Bone marrow (tissue), 2 donors: ENCODE measurements at regions not wholly inside any gene's neighbourhood (a gene's known extent, or its start where the extent isn't known, plus 50 kb on each side); places are given as distances from the start of the nearest gene placed in this dataset.

Experiments used
- DNase-seq, 2 donors: peaks; one replicate each; lab custom pipeline; 2025; lab: John Stamatoyannopoulos, UW

DNA sequence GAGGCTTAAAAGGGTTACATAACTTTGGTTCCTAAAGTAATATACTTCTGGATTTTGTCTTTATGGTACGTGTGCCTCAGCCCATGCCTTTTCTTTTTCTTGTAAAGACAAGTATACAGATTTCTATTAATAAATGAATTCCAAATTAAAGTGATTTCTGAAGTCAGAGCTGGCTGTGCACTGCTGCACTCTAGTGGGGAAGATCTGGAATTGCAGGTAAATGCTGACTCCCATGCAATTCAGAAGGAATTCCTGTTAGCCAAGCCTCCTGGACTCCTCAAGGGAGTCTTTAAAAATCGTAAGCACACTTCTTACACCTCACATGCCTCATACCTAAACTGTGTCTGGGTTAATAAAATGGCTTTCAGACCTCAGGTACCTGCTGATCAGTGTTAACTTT, 118.4 kb upstream of the SLC7A1 start:
- DNase-seq, result peak in 1 of 2 donors; percentile 8

DNA sequence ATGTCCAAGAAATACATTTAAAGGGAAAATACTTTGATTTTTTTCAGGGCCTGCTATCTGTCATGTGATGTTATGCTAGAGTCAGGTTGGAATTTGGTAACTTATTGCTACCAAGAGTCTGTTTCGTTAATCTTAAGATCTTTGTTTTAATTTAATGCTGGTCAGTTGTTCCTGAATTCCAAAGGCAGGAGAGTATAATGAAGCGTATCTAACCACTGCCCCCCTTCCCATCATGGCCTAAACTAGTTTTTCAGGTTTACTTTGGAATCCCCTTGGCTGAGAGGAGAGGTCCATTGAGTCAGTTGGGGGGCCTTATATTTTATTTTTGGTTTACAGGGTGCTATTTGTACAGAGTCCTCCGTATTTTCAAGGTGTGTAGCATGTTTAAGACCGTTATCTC, 116.3 kb upstream of the SLC7A1 start:
- no peak for DNase-seq

DNA sequence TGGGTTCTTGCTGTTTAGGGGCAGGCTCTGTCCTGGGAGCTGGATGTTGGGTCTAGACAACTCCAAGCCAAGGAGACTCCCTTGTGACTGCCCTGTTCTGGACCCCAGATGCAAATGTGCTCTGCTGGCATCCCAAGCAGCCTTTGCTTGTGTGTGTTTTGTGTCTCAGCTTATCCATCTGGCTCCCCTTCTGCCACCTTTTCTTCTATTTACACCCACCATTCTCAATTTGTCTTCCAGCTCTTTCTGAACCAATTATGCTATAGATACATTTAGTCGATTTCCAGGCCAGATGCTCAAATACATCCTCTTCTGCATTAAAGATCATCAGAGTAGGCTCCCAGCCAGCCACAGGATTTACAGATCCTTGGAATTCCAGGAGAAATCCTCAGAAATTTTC, 115.0 kb upstream of the SLC7A1 start:
- DNase-seq, result no peak

DNA sequence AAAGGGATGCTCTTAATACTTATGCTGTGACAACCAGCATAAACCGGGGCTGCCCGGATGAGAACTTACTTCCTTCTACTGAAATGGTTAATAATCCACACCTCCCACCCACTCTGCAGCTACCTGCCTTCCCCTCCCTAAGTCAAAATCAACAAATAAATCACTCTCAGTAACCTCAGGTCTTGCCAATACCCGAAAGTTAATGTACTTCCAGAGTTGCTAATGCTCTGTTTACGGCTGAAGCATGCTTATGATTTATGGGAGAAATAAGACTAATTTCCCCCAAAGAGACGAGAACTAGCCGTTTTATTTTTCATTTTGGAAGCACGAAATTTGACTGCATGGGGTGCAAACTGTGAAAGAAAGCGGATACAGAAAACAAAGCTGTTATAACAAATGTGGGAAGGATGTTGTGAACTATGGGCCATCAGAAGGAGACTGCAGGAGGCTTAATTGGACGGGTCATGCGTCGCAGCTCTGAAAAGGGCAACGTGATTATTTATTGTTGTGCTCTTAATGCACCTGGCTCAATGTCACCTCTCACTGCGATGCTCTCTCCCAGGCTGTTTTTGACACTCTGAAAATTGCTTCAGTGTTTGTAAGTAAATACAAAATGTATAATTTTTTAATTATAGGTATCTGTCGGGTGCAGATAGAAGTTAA, 114.0 kb upstream of the SLC7A1 start:
- no peak for DNase-seq

DNA sequence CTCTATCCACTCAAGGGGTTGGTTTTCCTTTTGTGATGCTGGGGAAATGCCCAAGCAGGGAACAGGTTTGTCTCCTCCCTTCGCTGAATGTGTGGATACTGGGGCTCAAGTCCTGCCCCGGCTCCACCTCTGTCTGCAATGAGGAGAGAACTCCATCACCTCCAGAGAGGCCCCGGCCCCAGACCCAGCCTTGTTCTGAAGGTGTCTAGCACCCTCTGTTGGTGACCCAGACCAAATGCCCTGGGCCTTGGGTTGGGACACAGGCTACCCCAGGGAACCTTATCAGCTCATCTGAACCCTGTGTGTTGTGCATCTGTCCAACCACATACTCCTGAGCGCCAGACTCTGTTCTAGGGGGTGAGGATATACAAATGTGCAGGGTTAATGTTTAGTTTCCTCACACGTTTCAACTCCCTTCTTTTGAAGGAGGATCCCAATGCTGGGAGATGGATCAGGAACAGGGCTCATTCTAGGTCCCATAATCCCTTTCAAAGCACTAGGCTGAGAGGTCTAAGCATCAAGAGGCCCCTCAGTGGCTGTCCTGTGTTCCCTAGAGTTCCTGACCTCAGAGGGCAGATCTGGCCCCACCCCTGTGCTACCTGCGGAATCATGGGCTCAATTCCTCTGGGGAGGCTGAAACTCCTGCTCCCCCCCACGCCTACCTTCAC, 112.5 kb upstream of the SLC7A1 start:
- peak in 1 of 2 donors; percentile 8 for DNase-seq

DNA sequence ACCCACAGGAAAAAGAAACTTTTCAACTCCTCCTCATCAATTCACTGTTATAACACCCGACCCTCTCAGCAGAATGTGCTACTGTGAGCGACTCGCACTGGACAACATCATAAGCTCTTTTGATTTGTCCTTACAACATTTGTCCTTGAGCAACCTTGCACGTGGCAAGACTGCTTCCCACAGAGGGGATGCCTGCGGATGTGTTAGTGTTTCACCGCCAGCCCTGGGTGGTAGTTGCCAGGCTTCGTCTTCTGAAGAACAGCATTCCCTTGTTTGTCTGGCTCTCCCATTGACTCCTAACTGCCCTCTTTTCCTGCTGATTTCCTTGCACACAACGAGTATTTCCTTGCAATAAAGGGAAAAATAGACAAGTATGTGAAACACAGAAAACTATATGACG, 111.4 kb upstream of the SLC7A1 start:
- DNase-seq, result no peak

DNA sequence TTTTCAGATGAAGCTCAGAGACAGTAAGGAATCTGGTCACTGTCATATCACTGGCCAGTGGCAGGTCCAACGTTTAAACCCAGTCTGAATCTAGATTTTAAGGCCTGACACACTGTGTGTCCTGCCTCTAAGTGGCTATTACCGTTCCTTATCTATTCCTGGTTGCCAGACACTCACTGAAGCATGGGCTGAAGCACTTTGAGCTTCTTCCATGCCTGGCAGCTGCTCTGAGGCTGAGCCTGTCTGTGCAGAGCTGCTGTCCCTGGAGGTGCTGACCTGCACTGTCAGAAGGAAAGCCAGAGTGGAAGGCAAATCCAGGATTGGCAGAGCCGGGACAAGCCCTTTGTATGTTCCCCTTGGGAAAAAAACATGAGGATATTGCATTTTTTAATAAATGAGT, 109.2 kb upstream of the SLC7A1 start:
- DNase-seq, result no peak

DNA sequence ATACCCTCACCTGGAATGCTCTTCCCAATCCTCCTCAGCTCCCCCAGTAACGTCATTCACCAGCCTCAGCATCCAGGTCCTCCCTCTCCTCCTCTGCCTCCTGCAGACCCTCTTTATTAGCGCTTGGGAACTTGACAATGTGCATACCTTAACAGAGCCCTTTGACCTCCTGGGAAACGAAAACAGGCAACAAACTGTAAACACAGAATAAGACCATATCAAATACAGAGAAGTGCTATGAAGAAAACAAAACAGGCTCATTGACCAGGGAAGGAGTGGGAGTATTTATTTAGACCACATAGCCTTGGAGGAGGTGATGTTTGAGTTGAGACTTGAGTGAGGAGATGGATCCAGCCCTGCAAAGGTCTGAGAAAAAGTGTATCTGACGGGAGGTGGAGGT, 107.9 kb upstream of the SLC7A1 start:
- no peak for DNase-seq

DNA sequence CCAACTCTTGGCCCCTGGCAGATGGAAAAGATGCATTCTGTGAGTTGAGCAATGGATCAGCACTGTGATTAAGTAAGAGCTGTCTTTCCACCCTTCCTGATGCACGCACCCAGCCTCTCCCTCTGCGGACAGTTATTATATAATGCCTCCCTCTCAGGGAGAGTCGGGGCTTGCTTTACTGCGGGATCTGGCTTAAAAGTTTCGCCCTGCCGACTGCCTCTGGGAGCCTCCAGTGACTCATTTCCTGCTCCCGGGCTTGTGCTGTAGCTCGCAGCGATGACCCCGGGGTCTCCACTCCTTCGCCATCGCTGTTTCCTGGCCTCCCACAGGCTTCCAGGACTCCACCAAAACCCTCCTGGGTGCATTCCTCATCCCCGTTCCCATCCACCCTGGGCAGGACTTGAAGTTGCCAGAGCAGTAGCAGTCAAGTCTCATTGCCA, 107.4 kb upstream of the SLC7A1 start:
- DNase-seq, result no peak

DNA sequence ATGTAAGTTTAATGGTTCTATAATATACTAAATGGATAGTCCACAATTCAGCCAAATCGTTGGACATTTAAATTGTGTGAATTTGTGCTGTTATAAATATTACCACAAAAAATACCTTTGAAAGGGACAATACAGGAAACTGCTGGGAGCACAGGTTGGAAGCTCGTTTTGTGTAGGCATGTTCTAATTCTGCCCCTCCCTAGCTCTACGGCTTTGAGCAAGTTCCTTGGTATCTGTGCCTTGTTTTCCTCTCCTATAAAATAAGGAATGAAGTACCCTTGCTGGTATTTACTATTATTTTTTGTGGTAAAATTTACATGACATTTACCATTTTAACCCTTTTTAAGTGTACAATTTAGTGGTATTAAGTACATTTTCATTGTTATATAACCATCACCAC, 102.6 kb upstream of the SLC7A1 start:
- no peak for DNase-seq

DNA sequence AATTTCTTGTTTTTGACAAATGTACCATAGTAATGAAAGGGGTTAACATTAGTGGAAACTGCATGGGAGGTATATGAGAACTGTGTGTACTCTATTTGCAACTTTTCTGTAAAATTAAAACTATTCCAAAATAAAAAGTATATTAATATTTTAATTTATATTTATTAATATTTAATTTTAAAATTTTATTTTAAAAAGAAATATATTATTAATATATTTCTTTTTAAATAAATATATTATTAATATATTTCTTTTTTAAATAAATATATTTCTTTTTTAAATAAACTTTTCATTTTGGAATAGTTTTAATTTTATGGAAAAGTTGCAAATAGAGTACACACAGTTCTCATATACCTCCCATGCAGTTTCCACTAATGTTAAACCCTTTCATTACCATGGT, 101.1 kb upstream of the SLC7A1 start:
- DNase-seq, result no peak

DNA sequence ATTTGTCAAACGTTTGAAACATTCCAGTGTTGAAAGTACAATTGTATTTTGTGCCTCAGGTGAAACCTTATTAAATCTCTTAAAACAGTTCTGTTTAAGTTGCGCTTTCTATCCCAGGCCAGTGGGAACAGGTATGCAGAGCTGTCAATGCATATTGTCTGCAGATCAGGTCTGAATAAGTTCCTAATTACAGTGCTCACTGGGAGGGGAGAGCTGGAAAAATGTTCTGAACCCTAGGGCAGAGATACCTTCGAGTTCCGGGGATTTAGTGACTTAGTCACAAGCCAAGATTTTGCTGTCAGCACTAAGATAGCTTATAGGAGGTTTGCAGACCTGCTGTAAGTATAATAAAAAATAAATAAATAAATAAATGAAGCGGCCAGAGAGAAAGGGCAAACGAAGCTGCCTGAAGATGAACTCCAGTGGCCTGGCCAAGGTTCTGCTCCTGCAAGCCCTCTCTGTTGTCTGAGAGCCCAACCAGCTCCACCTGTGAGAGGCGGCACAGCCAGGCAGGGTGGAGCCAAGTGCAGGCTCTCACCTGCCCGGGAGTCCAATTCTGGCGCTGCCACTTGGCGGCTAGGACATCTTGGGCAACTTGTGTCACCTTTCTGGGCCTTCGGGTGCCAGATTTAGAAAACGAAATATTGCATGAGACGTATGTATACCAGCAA, 97.9 kb upstream of the SLC7A1 start:
- no peak for DNase-seq

DNA sequence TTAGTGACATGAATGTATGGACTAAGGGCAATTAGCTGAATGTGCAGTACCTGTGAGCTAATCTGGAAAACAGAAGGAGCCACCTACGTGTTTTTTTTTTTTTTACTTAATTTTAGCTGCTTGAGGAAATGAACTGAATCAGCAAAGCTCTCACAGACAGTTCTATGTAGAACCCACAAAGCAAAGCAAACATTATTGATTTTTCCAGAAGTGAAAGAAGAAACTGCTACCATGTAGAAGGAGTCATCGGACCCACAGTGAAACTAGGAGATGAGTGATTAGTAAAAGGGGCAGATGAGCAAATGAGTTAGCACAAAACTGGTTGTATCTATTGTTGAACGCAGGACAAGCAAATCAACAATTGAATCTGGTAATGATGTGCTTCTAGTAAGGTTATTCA, 94.1 kb upstream of the SLC7A1 start:
- no peak for DNase-seq

DNA sequence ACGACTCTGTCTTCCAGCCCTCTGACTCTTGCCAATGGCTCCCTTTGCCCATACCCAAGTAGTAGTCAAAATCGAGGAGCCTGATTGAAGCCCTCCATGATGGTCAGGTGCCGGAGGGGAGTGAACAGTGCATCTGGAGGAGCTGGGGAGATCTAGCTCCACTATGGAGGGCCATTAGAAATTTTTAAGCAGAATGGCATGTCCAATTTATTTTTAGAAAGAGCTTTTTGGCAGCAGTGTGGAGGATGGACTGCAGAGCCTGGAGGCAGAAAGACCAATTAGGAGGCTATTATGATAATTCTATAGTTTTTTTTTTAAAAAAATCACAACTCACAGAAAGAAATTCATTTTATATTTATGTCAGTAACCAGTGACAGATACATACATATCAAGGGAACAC, 92.7 kb upstream of the SLC7A1 start:
- no peak for DNase-seq

DNA sequence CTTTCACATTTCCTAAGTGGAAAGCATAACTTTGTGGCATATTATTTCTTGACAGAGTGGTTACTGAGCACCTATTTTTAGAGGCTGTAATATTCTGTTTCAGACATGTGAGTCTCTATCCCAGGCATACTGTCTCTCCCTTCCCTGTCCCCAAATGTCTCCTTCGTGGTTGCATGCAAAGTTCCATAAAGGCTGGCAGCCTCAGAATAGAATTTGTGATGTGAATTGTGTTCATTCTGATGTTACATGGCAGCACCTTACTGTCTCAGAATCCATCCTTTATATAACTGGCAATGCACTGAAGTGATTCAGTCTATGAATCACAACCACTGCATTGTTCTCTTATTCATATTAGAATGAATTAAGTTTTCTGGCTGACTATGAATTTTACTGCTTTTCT, 89.0 kb upstream of the SLC7A1 start:
- no peak for DNase-seq

DNA sequence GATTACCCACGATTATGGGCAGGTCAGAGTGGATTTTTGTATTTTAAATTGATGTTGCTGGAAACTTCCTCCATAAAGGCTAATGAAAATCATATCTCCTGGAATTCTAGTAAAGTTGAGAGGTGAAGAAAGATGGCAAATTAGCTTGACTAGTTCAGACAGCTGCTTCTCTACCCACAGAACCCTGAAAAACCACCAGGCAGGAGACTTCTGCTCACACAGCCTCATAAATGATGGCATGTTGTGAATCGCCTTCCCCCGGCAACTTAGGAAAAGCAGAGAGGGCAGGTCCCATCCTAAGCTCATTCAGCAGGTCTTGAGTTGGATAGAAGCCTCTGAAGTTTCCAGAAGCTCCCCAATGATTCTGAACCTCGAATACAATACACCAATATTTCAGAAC, 87.6 kb upstream of the SLC7A1 start:
- DNase-seq, result no peak

DNA sequence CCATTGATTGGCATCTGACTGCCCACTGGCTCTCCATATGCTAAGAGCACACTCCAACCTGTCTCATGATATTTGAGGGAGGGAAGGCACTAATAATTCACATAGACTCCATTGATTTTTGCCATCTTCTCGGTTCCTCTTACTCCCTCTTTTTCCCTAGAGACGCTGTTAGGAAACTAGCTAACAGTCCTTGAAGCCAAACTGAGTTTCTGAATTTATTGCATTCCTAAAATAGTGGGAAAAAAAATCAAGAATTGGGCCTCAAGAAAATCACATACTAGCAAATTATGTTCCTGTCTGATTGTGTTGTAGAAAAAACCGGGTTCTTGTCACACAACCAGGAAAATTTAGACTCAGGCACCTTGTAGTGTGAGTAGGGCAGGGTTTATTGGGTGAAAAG, 86.4 kb upstream of the SLC7A1 start:
- no peak for DNase-seq

DNA sequence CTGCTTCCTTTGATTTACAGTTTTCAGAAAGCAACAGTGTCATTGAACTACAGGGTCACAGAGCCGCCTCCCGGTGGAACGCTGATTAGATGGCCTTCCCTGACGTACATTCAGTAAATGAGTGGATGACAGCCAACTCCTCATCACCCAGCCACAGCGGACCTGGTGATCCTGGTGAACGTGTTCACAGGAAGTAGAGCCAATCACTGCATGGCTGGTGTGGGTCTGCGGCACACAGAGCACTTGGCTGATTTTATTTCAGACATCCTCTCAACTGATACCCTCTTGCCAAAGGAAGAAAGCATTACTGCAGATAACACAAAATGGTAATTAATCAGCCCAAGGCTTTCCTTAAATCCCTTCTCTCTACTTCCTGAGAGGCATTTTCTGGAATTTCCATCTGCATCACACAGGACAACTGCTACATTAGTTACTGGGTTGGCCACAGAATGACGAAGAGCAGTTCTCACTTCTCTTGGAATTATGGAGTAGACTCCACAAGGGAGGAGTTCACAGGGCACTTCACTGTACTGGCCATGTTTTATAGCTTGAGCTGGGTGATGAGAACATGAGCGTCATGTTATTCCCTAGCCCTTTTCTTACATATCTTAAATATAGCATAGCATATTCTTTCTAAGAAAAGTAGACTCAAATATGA, 84.0 kb upstream of the SLC7A1 start:
- no peak for DNase-seq

DNA sequence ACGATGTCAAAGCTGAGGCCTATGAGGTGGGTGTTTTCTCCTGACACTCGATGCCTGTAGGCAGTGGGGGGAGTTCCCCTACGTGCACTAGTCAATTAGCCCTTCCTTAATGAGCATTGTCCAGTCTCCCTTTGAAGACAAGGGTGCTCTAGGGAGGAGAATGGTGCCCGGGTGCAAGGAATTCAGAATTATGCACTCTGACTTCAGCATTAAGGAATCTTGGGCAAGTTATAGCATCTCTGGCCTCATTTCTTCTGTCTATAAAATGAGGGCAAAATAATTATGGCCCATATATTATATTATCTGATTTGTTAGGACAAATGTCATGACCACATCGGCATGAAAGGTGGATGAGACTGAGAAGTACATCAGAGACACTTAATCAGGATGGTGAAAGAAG, 82.1 kb upstream of the SLC7A1 start:
- DNase-seq, result no peak

DNA sequence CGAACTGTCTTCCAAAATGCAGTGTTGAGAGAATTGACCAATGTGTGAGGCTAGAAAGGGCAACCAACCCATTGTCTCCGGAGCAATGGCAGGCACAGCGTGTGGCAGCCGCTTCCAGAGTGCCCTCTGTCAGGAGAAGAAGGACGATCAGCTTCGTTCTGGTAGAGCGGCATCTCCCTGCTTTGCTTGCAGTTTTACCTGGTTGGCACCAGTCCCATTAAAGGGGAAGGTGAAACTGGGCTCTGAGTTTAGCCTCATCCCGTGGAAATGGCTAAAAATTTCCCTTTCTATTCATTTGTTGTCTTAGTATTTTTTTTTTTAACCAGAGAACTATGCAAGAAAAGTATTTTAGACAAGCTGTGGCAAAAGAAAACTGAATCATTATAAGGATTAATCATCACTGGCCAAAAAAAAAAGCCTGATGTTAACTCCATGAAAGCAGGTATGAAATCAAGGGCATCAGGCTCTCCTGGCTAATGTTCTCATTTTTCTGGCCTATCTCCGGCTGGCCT, 81.5 kb upstream of the SLC7A1 start:
- no peak for DNase-seq

DNA sequence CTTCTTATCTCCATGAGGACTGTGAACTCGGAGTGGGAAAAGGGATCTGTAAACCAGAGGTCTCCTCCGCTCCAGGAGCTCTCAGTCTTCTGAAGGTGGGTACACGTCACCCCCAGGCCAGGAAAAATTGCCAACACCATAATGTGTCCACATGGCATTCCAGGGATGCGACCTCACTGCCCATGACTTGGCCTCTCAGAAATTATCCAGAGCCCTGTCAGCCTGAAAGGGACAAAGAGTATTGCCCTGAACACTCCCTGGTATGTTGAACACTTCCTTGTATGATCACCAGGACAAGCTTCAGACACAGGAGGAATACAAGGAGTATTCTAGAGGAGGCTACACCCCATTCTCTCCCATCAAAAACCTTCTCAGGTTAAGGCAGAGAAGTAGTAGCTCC, 81.0 kb upstream of the SLC7A1 start:
- DNase-seq, result no peak

DNA sequence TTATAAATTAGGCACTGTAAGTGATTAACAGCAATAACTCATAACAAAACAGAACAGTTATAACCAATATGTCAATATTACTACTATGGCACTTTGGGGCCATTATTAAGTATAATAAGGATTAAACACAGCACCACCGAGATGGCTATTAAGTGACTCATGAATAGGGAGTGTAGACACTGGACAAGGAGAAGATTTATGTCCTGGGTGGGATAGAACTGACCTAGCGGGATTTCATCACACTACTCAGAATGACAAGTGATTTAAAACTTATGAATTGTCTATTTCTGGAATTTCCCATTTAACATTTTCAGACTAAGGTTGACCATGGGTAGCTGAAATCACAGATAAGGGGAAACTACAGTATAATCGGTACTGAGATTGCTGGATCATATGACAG, 79.0 kb upstream of the SLC7A1 start:
- no peak for DNase-seq

DNA sequence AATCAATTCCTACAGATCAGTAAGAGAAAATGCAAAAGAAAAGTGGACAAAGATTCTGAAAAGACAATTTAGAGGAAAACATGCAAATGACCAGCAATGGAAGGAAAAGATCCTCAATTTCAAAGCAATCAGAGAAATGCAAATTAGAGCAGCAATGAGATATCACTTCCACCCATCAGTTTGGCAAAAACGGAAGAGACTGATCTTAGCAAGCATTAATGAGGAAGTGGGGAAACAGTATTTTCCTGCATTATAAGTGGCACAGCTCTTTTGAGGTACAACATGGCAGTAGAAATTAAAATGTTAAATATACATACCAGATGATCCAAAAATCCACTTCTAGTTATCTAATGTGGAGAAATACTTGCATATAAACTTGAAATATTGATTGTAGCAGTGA, 69.1 kb upstream of the SLC7A1 start:
- no peak for DNase-seq
